Daoy (cell line): ENCODE measurements at regions not wholly inside any gene's neighbourhood (a gene's known extent, or its start where the extent isn't known, plus 50 kb on each side); places are given as distances from the start of the nearest gene placed in this dataset.
"Not testable (repeated sequence)": the region's sequence is repeated elsewhere in the genome, so short reads cannot be mapped to it uniquely, and the experiment has no call there.

Experiments used
- DNase-seq: peaks from one replicate; pipeline ENCODE4 v3.0.0-alpha.2; 2015; ENCODE audit warnings: low read depth

GRCh38 chr2:17194083-17194482 is 324.2 kb downstream of the RAD51AP2 start:
- DNase-seq = no peak

- DNase-seq = not testable (repeated sequence)
Measured at GRCh38 chr2:17193433-17193890, 324.8 kb downstream of the RAD51AP2 start.

- DNase-seq = no peak
Measured at GRCh38 chr2:17191223-17191622, 327.0 kb downstream of the RAD51AP2 start.

GRCh38 chr2:17190527-17190926 is 327.7 kb downstream of the RAD51AP2 start:
- no peak for DNase-seq

GRCh38 chr2:17188721-17189120 is 329.5 kb downstream of the RAD51AP2 start:
- DNase-seq = no peak

GRCh38 chr2:17184512-17184911 is 333.7 kb downstream of the RAD51AP2 start:
- no peak for DNase-seq

GRCh38 chr2:17182399-17182798 is 335.8 kb downstream of the RAD51AP2 start:
- no peak for DNase-seq

- no peak for DNase-seq
Measured at GRCh38 chr2:17181051-17181752, 337.0 kb downstream of the RAD51AP2 start.

GRCh38 chr2:17179145-17179808 is 339.0 kb downstream of the RAD51AP2 start:
- no peak for DNase-seq

GRCh38 chr2:17177088-17177487 is 341.2 kb downstream of the RAD51AP2 start:
- DNase-seq = no peak

- DNase-seq = no peak
Measured at GRCh38 chr2:17171446-17172049, 346.7 kb downstream of the RAD51AP2 start.

- DNase-seq = no peak
Measured at GRCh38 chr2:17166506-17166905, 351.7 kb downstream of the RAD51AP2 start.

GRCh38 chr2:17164550-17164949 is 353.7 kb downstream of the RAD51AP2 start:
- DNase-seq = no peak

- no peak for DNase-seq
Measured at GRCh38 chr2:17163638-17164037, 354.6 kb downstream of the RAD51AP2 start.

GRCh38 chr2:17162713-17163112 is 355.5 kb downstream of the RAD51AP2 start:
- no peak for DNase-seq

- DNase-seq = no peak
Measured at GRCh38 chr2:17160594-17160993, 357.6 kb downstream of the RAD51AP2 start.

- DNase-seq = no peak
Measured at GRCh38 chr2:17156086-17156485, 362.2 kb downstream of the RAD51AP2 start.

- DNase-seq = no peak
Measured at GRCh38 chr2:17149945-17150344, 368.3 kb downstream of the RAD51AP2 start.

- DNase-seq = no peak
Measured at GRCh38 chr2:17148407-17149145, 369.7 kb downstream of the RAD51AP2 start.

GRCh38 chr2:17146358-17146757 is 371.9 kb downstream of the RAD51AP2 start:
- no peak for DNase-seq

GRCh38 chr2:17136877-17137276 is 381.4 kb downstream of the RAD51AP2 start:
- no peak for DNase-seq

GRCh38 chr2:17136231-17136630 is 382.0 kb downstream of the RAD51AP2 start:
- no peak for DNase-seq
